Amniotic epithelial cell (primary cell): ENCODE measurements at regions not wholly inside any gene's neighbourhood (a gene's known extent, or its start where the extent isn't known, plus 50 kb on each side); places are given as distances from the start of the nearest gene placed in this dataset.
A peak's percentile ranks its signal among the peaks of the same experiment; 100 is the strongest.
"Not testable (repeated sequence)": the region's sequence is repeated elsewhere in the genome, so short reads cannot be mapped to it uniquely, and the experiment has no call there.

ENCODE experiments used
- DNase-seq: peaks from one replicate; pipeline ENCODE4 v3.0.0-alpha.2; 2010; ENCODE audit warnings: low read depth

- DNase-seq, result no peak
These were observed 193.4 kb upstream of the WWC1 start for GRCh38 chr5:168097876-168098653.

- DNase-seq, result no peak
These were observed 190.1 kb upstream of the WWC1 start for GRCh38 chr5:168101352-168101751.

GRCh38 chr5:168103018-168103417 is 188.4 kb upstream of the WWC1 start:
- DNase-seq, result not testable (repeated sequence)

GRCh38 chr5:168104350-168104749 is 187.1 kb upstream of the WWC1 start:
- DNase-seq, result no peak

- no peak for DNase-seq
These were observed 186.5 kb upstream of the WWC1 start for GRCh38 chr5:168104811-168105481.

GRCh38 chr5:168106008-168106761 is 185.3 kb upstream of the WWC1 start:
- DNase-seq, result peak; percentile 65

- DNase-seq, result no peak
These were observed 182.0 kb upstream of the WWC1 start for GRCh38 chr5:168109441-168109840.

GRCh38 chr5:168110384-168110783 is 181.1 kb upstream of the WWC1 start:
- DNase-seq, result no peak

- no peak for DNase-seq
These were observed 180.3 kb upstream of the WWC1 start for GRCh38 chr5:168110870-168111832.

- DNase-seq, result peak; percentile 53
These were observed 176.9 kb upstream of the WWC1 start for GRCh38 chr5:168114444-168115017.

GRCh38 chr5:168117469-168117868 is 174.0 kb upstream of the WWC1 start:
- no peak for DNase-seq

- DNase-seq, result no peak
These were observed 173.3 kb upstream of the WWC1 start for GRCh38 chr5:168118042-168118668.

GRCh38 chr5:168120401-168121137 is 170.9 kb upstream of the WWC1 start:
- no peak for DNase-seq

GRCh38 chr5:168121138-168121494 is 170.3 kb upstream of the WWC1 start:
- no peak for DNase-seq

- no peak for DNase-seq
These were observed 167.6 kb upstream of the WWC1 start for GRCh38 chr5:168123631-168124528.

GRCh38 chr5:168125445-168126199 is 165.8 kb upstream of the WWC1 start:
- no peak for DNase-seq

- no peak for DNase-seq
These were observed 164.8 kb upstream of the WWC1 start for GRCh38 chr5:168126606-168127005.

- no peak for DNase-seq
These were observed 163.3 kb upstream of the WWC1 start for GRCh38 chr5:168128111-168128510.
